SK-N-SH (cell line): ENCODE measurements at regions not wholly inside any gene's neighbourhood (a gene's known extent, or its start where the extent isn't known, plus 50 kb on each side); places are given as distances from the start of the nearest gene placed in this dataset.

Source experiments
- CTCF ChIA-PET: fragments of 300-600, 350-600 bp; formaldehyde crosslinking; extraction: SDS; loops from one replicate; lab custom pipeline; 2021; lab: Yijun Ruan, JAX
- POLR2A ChIA-PET: fragments of 350-600 bp; sonication (Branson Sonifier 250); formaldehyde crosslinking; extraction: SDS; loops from one replicate; lab custom pipeline; 2020; ENCODE audit warnings: antibody characterized with exemption, inconsistent platforms; lab: Yijun Ruan, JAX
- DNase-seq: peaks from one replicate; pipeline ENCODE4 v3.0.0; 2012
- H2AFZ ChIP-seq: fragments of 200-600 bp; sonication (generic); 2 replicates; pipeline ENCODE4 v1.8.1; 2016; ENCODE audit warnings: antibody characterized with exemption, mild to moderate bottlenecking, low read depth
- H3F3A ChIP-seq: fragments of 200-600 bp; sonication (generic); replicated peaks from 2 replicates; pipeline ENCODE3; 2016; ENCODE audit warnings: antibody characterized with exemption, mild to moderate bottlenecking; ENCODE audit not compliant: insufficient read depth
- H3K27ac ChIP-seq, 2 experiments: fragments of 200-500 bp in 1 of 2; fragments of 200-600 bp in 1 of 2; sonication (Bioruptor generic) in 1 of 2; sonication (generic), shearing (Covaris generic) in 1 of 2; 2 replicates each; pipeline versions ENCODE4 v1.5.1 to v1.6.1; 2014 to 2016; ENCODE audit warnings: low read depth in 2 of 2, inconsistent platforms in 1 of 2, low read length in 1 of 2, mild to moderate bottlenecking in 1 of 2, mixed read lengths in 1 of 2
- H3K27me3 ChIP-seq: fragments of 200-600 bp; sonication (generic), shearing (Covaris generic); 2 replicates; pipeline ENCODE4 v1.6.1; 2016; ENCODE audit warnings: mixed run types; ENCODE audit not compliant: insufficient read depth
- H3K36me3 ChIP-seq, 2 experiments: fragments of 200-500 bp in 1 of 2; fragments of 200-600 bp in 1 of 2; sonication (Bioruptor generic) in 1 of 2; sonication (generic) in 1 of 2; replicated peaks in 1 of 2; 2 replicates each; pipeline versions ENCODE3 to v1.5.1; 2014 to 2016; ENCODE audit warnings: low read length in 1 of 2, mild to moderate bottlenecking in 1 of 2; ENCODE audit not compliant: insufficient read depth in 2 of 2, control insufficient read depth in 1 of 2
- H3K4me1 ChIP-seq, 2 experiments: fragments of 200-500 bp in 1 of 2; fragments of 200-600 bp in 1 of 2; sonication (Bioruptor generic) in 1 of 2; sonication (generic), shearing (Covaris generic) in 1 of 2; 2 replicates each; pipeline versions ENCODE4 v1.5.1 to v1.6.1; 2014 to 2016; ENCODE audit warnings: low read depth in 1 of 2, low read length in 1 of 2, mixed run types in 1 of 2; ENCODE audit not compliant: insufficient read depth in 2 of 2, control insufficient read depth in 1 of 2
- H3K4me2 ChIP-seq: fragments of 200-600 bp; sonication (generic), shearing (Covaris generic); 2 replicates; pipeline ENCODE4 v1.6.1; 2017; ENCODE audit warnings: mixed run types
- H3K4me3 ChIP-seq, 2 experiments: fragments of 200-500 bp in 1 of 2; fragments of 200-600 bp in 1 of 2; sonication (Bioruptor generic) in 1 of 2; sonication (generic), shearing (Covaris generic) in 1 of 2; 2 replicates each; pipeline versions ENCODE4 v1.5.1 to v1.8.1; 2014 to 2016; ENCODE audit warnings: low read depth in 2 of 2, inconsistent platforms in 1 of 2, low read length in 1 of 2, mild to moderate bottlenecking in 1 of 2, mixed read lengths in 1 of 2, moderate library complexity in 1 of 2
- H3K79me2 ChIP-seq: fragments of 200-600 bp; sonication (generic); 2 replicates; pipeline ENCODE4 v1.8.1; 2017; ENCODE audit warnings: mild to moderate bottlenecking; ENCODE audit not compliant: insufficient read depth
- H3K9ac ChIP-seq: fragments of 200-600 bp; sonication (generic); 2 replicates; pipeline ENCODE4 v1.6.1; 2017; ENCODE audit warnings: mixed run types
- H3K9me2 ChIP-seq: fragments of 200-600 bp; sonication (generic); 2 replicates; pipeline ENCODE4 v1.6.1; 2017; ENCODE audit warnings: mixed run types
- H3K9me3 ChIP-seq: fragments of 200-600 bp; sonication (generic); 2 replicates; pipeline ENCODE4 v1.6.1; 2017; ENCODE audit warnings: mixed run types, mild to moderate bottlenecking, moderate library complexity
- H4K20me1 ChIP-seq: fragments of 200-600 bp; sonication (generic); 2 replicates; pipeline ENCODE4 v1.6.1; 2017; ENCODE audit warnings: mild to moderate bottlenecking, mixed run types; ENCODE audit not compliant: insufficient read depth
- CTCF ChIP-seq: fragments of 200-600 bp; sonication (generic); IDR thresholded peaks from 2 replicates; pipeline ENCODE4 v1.6.1; 2017; ENCODE audit warnings: antibody characterized with exemption, mild to moderate bottlenecking, moderate library complexity
- EP300 ChIP-seq, 2 experiments: IDR thresholded peaks; 2 replicates each; pipeline versions ENCODE4 v1.4.0 to v1.6.1; 2012; ENCODE audit warnings: borderline replicate concordance in 1 of 2, low read depth in 1 of 2, low read length in 1 of 2
- FOXJ3 ChIP-seq: sonication (generic); formaldehyde crosslinking; IDR thresholded peaks from 2 replicates; pipeline ENCODE4 v1.5.1; 2020; ENCODE audit warnings: mild to moderate bottlenecking, missing genetic modification reagents
- FOXM1 ChIP-seq: IDR thresholded peaks from 2 replicates; pipeline ENCODE4 v1.4.0; 2012; ENCODE audit warnings: low read depth, mild to moderate bottlenecking
- GABPA ChIP-seq: IDR thresholded peaks from 2 replicates; pipeline ENCODE4 v1.4.0; 2012; ENCODE audit warnings: low read depth, mild to moderate bottlenecking
- GATA2 ChIP-seq: sonication (generic); formaldehyde crosslinking; IDR thresholded peaks from 2 replicates; pipeline ENCODE4 v1.5.0; 2020; ENCODE audit warnings: mild to moderate bottlenecking, missing genetic modification reagents
- JUND ChIP-seq: IDR thresholded peaks from 2 replicates; pipeline ENCODE4 v1.4.0; 2012
- MEF2A ChIP-seq: IDR thresholded peaks from 2 replicates; pipeline ENCODE4 v1.4.0; 2012; ENCODE audit warnings: low read depth, borderline replicate concordance
- NFIC ChIP-seq: IDR thresholded peaks from 2 replicates; pipeline ENCODE4 v1.4.0; 2012; ENCODE audit warnings: borderline replicate concordance
- NRF1 ChIP-seq: IDR thresholded peaks from 2 replicates; pipeline ENCODE4 v1.6.1; 2012; ENCODE audit warnings: low read depth, mild to moderate bottlenecking, low read length
- PBX3 ChIP-seq: IDR thresholded peaks from 2 replicates; pipeline ENCODE4; 2012
- POLR2AphosphoS5 ChIP-seq: IDR thresholded peaks from 2 replicates; pipeline ENCODE4 v1.6.1; 2012; ENCODE audit warnings: low read depth, low read length
- RCOR1 ChIP-seq: fragments of 150-350 bp; IDR thresholded peaks from 2 replicates; pipeline ENCODE4 v1.6.1; 2017; ENCODE audit warnings: antibody characterized with exemption, low read length
- REST ChIP-seq: IDR thresholded peaks from 2 replicates; pipeline ENCODE4 v1.6.1; 2012; ENCODE audit warnings: mild to moderate bottlenecking, low read depth, low read length, moderate library complexity
- RFX5 ChIP-seq: IDR thresholded peaks from 2 replicates; pipeline ENCODE4 v1.6.1; 2012; ENCODE audit warnings: mild to moderate bottlenecking, improper control_type of control experiment, low read length
- SIN3A ChIP-seq: IDR thresholded peaks from 2 replicates; pipeline ENCODE4 v1.6.1; 2012; ENCODE audit warnings: low read depth, mild to moderate bottlenecking, low read length, moderate library complexity, borderline replicate concordance
- TAF1 ChIP-seq: IDR thresholded peaks from 2 replicates; pipeline ENCODE4 v1.6.1; 2012; ENCODE audit warnings: low read depth, mild to moderate bottlenecking, low read length, moderate library complexity, borderline replicate concordance
- USF1 ChIP-seq: IDR thresholded peaks from 2 replicates; pipeline ENCODE4 v1.4.0; 2012; ENCODE audit warnings: low read depth, borderline replicate concordance
- ZBTB33 ChIP-seq: IDR thresholded peaks from 2 replicates; pipeline ENCODE4 v1.4.0; 2012; ENCODE audit warnings: low read depth, borderline replicate concordance
- WGBS: methylation state at CpG from one replicate; pipeline ENCODE4 v1.1.6; 2017; ENCODE audit warnings: low lambda C conversion rate; 5-methylcytosine and 5-hydroxymethylcytosine counted together

GRCh38 chr1:117286562-117286961, 75.8 kb upstream of the VTCN1 start:
- Histone ChIP-seq H3K4me1 (no peaks in the 10 kb centered on the region), H3K9ac (no peak overlapping the region), H3K36me3 (no peaks in the 10 kb centered on the region), H3K79me2 (no peaks in the 10 kb centered on the region), H3K4me3 (no peak overlapping the region), H3K4me2 (no peak overlapping the region), H3F3A (no peaks in the 10 kb centered on the region), H3K27ac (no peak overlapping the region), H3K9me2 (no peaks in the 10 kb centered on the region), H3K27me3 (0 out of 2 replicates have a peak, but pooled peaks cover 6% of the 10 kb centered on the region), H3K9me3 (no peaks in the 10 kb centered on the region), H2AFZ (no peak overlapping the region), H4K20me1 (no peaks in the 10 kb centered on the region)
- CTCF ChIA-PET = interaction anchor here (1.1 to 3.8 kb wide), 5 partner anchors 12 to 218 kb away, joined by 3 to 128 read pairs (median 14); no protein-coding TSS in a partner anchor
- no peak for DNase-seq
- POLR2A ChIA-PET = no interaction called here
- WGBS = 28% methylated on average over 2 of the region's 2 CpGs
- TF ChIP-seq TAF1 (no peak), FOXJ3 (CRISPR knock-in tag) (no peak), EP300 (IDR thresholded peaks at IDR 0.05; ENCODE audit: borderline replicate concordance in 1 of 2, low read depth in 1 of 2, low read length in 1 of 2) (no peak), ZBTB33 (no peak), SIN3A (no peak), USF1 (no peak)

GRCh38 chr1:117286145-117286544, 75.4 kb upstream of the VTCN1 start:
- Histone ChIP-seq H3K27me3 (0 out of 2 replicates have a peak, but pooled peaks cover 6% of the 10 kb centered on the region), H2AFZ (no peak overlapping the region), H3K9me3 (no peaks in the 10 kb centered on the region), H3K36me3 (no peaks in the 10 kb centered on the region), H3K27ac (no peak overlapping the region), H3F3A (no peaks in the 10 kb centered on the region), H3K9me2 (no peaks in the 10 kb centered on the region), H3K4me1 (no peaks in the 10 kb centered on the region), H3K4me2 (no peak overlapping the region), H3K79me2 (no peaks in the 10 kb centered on the region), H3K4me3 (no peak overlapping the region), H3K9ac (no peak overlapping the region), H4K20me1 (no peaks in the 10 kb centered on the region)
- CTCF ChIA-PET = interaction anchor here (1.1 to 3.8 kb wide), 7 partner anchors 11 to 218 kb away, joined by 3 to 128 read pairs (median 13); no protein-coding TSS in a partner anchor
- 10% methylated on average over 1 of the region's 1 CpG for WGBS
- POLR2A ChIA-PET = no interaction called here
- no peak for DNase-seq
- no peak for TF ChIP-seq NFIC
- no peak for TF ChIP-seq GATA2 (CRISPR knock-in tag)
- no peak for TF ChIP-seq REST
- no peak for TF ChIP-seq USF1
- TF ChIP-seq PBX3 = no peak
- no peak for TF ChIP-seq MEF2A
- TF ChIP-seq FOXM1 = no peak
- TF ChIP-seq JUND = no peak
- no peak for TF ChIP-seq CTCF
- TF ChIP-seq RCOR1 = no peak
- TF ChIP-seq NRF1 = no peak
- TF ChIP-seq POLR2AphosphoS5 = no peak
- TF ChIP-seq GABPA = no peak
- TF ChIP-seq RFX5 = no peak
